GM13977 (cell line): ENCODE measurements at regions not wholly inside any gene's neighbourhood (a gene's known extent, or its start where the extent isn't known, plus 50 kb on each side); places are given as distances from the start of the nearest gene placed in this dataset.
"Not testable (repeated sequence)": the region's sequence is repeated elsewhere in the genome, so short reads cannot be mapped to it uniquely, and the experiment has no call there.

Source experiments
- DNase-seq: peaks from one replicate; pipeline ENCODE4 v3.0.0; 2012; ENCODE audit warnings: low spot score
- in situ Hi-C: fragments of 300-500 bp; cut with MboI; formaldehyde crosslinking; loops from one replicate; pipeline ENCODE4 v1.12.0; 2022; ENCODE audit warnings: low sequenced_read_pairs, low pct_unique_long_range_greater_than_20kb, mixed read lengths, inconsistent platforms; ENCODE audit not compliant: unreplicated experiment
- TF ChIP-seq, protein P1 (sequence below): IDR thresholded peaks from 2 replicates; pipeline ENCODE4 v1.5.1; 2012; ENCODE audit warnings: mild to moderate bottlenecking, control low read depth; ENCODE audit not compliant: insufficient read depth; ENCODE audit errors: extremely low read depth, missing control alignments

DNA sequence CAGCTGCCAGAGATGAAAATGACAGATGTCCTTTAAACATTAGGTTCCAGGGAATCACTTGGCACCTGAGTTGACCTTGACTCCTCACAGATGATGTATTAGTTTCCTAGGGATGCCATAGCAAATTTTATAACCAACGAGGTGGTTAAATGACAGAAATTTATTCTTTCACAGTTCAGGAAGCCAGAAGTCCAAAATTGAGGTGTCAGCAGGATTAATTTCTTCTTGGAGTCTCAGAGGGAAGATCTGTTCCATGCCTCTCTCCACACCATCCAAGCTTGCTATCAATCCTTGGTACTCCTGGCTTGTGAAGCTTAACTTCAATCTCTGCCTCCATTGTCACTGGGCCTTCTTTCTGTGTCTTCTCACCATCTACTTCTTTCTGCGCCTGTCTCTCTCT lies 249.7 kb upstream of the BTG1 start:
- TF ChIP-seq, protein P1, sequence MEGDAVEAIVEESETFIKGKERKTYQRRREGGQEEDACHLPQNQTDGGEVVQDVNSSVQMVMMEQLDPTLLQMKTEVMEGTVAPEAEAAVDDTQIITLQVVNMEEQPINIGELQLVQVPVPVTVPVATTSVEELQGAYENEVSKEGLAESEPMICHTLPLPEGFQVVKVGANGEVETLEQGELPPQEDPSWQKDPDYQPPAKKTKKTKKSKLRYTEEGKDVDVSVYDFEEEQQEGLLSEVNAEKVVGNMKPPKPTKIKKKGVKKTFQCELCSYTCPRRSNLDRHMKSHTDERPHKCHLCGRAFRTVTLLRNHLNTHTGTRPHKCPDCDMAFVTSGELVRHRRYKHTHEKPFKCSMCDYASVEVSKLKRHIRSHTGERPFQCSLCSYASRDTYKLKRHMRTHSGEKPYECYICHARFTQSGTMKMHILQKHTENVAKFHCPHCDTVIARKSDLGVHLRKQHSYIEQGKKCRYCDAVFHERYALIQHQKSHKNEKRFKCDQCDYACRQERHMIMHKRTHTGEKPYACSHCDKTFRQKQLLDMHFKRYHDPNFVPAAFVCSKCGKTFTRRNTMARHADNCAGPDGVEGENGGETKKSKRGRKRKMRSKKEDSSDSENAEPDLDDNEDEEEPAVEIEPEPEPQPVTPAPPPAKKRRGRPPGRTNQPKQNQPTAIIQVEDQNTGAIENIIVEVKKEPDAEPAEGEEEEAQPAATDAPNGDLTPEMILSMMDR = no peak
- in situ Hi-C loops = no loop called here

GRCh38 chr12:92394895-92395294 lies 249.2 kb upstream of the BTG1 start:
- DNase-seq = no peak
- in situ Hi-C loops = no loop called here
- TF ChIP-seq, protein P1 = no peak

More for the DNA sequence above, 249.7 kb upstream of the BTG1 start:
- DNase-seq = no peak

GRCh38 chr12:92393504-92393903 lies 247.9 kb upstream of the BTG1 start:
- in situ Hi-C loops = no loop called here
- DNase-seq = no peak
- TF ChIP-seq, protein P1 = no peak

- DNase-seq, in situ Hi-C loops: not testable (repeated sequence)
These were observed 246.1 kb upstream of the BTG1 start for GRCh38 chr12:92391726-92392125.

- DNase-seq = no peak
- in situ Hi-C loops = no loop called here
- TF ChIP-seq, protein P1 = no peak
These were observed 243.8 kb upstream of the BTG1 start for GRCh38 chr12:92389466-92389865.

GRCh38 chr12:92385296-92385695 lies 239.7 kb upstream of the BTG1 start:
- no peak for DNase-seq
- in situ Hi-C loops = no loop called here
- TF ChIP-seq, protein P1 = no peak

- TF ChIP-seq, protein P1 = no peak
- no peak for DNase-seq
- in situ Hi-C loops = no loop called here
These were observed 238.9 kb upstream of the BTG1 start for GRCh38 chr12:92384571-92384970.
